Activated effector memory CD4-positive, alpha-beta T cell treated with anti-CD3 and anti-CD28 coated beads, Interleukin-2, amount 50 U/mL, for 16 hours (primary cell): ENCODE measurements at regions not wholly inside any gene's neighbourhood (a gene's known extent, or its start where the extent isn't known, plus 50 kb on each side); places are given as distances from the start of the nearest gene placed in this dataset.
"Not testable (repeated sequence)": the region's sequence is repeated elsewhere in the genome, so short reads cannot be mapped to it uniquely, and the experiment has no call there.

ENCODE experiments used
- DNase-seq: peaks from one replicate; pipeline ENCODE4 v3.0.0-alpha.2; 2020

- DNase-seq = no peak
These were observed 381.5 kb upstream of the STXBP6 start for GRCh38 chr14:25431211-25432076.

GRCh38 chr14:25430808-25431207 lies 380.9 kb upstream of the STXBP6 start:
- no peak for DNase-seq

GRCh38 chr14:25412998-25413397 lies 363.1 kb upstream of the STXBP6 start:
- DNase-seq = no peak

- no peak for DNase-seq
These were observed 362.1 kb upstream of the STXBP6 start for GRCh38 chr14:25411781-25412757.

- no peak for DNase-seq
These were observed 356.9 kb upstream of the STXBP6 start for GRCh38 chr14:25406818-25407217.

- DNase-seq = no peak
These were observed 350.8 kb upstream of the STXBP6 start for GRCh38 chr14:25400607-25401206.

GRCh38 chr14:25396128-25396527 lies 346.2 kb upstream of the STXBP6 start:
- DNase-seq = no peak

- DNase-seq = no peak
These were observed 344.9 kb upstream of the STXBP6 start for GRCh38 chr14:25394791-25395391.

GRCh38 chr14:25394356-25394755 lies 344.4 kb upstream of the STXBP6 start:
- no peak for DNase-seq

GRCh38 chr14:25389948-25390347 lies 340.0 kb upstream of the STXBP6 start:
- no peak for DNase-seq

GRCh38 chr14:25381498-25381897 lies 331.6 kb upstream of the STXBP6 start:
- no peak for DNase-seq

GRCh38 chr14:25375639-25376038 lies 325.7 kb upstream of the STXBP6 start:
- no peak for DNase-seq

GRCh38 chr14:25371068-25371467 lies 321.1 kb upstream of the STXBP6 start:
- DNase-seq = no peak

- not testable (repeated sequence) for DNase-seq
These were observed 320.1 kb upstream of the STXBP6 start for GRCh38 chr14:25370057-25370456.

- DNase-seq = no peak
These were observed 308.4 kb upstream of the STXBP6 start for GRCh38 chr14:25358330-25358729.

GRCh38 chr14:25351269-25351668 lies 301.3 kb upstream of the STXBP6 start:
- DNase-seq = no peak

GRCh38 chr14:25350802-25351201 lies 300.9 kb upstream of the STXBP6 start:
- DNase-seq = no peak

- no peak for DNase-seq
These were observed 300.1 kb upstream of the STXBP6 start for GRCh38 chr14:25350021-25350420.

- DNase-seq = no peak
These were observed 299.3 kb upstream of the STXBP6 start for GRCh38 chr14:25349269-25349668.

- no peak for DNase-seq
These were observed 290.9 kb upstream of the STXBP6 start for GRCh38 chr14:25340882-25341281.

GRCh38 chr14:25322784-25323183 lies 272.8 kb upstream of the STXBP6 start:
- no peak for DNase-seq

GRCh38 chr14:25316007-25316406 lies 266.1 kb upstream of the STXBP6 start:
- DNase-seq = not testable (repeated sequence)

- no peak for DNase-seq
These were observed 258.3 kb upstream of the STXBP6 start for GRCh38 chr14:25308244-25308643.
